ENCODE measurements at regions not wholly inside any gene's neighbourhood (a gene's known extent, or its start where the extent isn't known, plus 50 kb on each side); places are given as distances from the start of the nearest gene placed in this dataset.

DNA sequence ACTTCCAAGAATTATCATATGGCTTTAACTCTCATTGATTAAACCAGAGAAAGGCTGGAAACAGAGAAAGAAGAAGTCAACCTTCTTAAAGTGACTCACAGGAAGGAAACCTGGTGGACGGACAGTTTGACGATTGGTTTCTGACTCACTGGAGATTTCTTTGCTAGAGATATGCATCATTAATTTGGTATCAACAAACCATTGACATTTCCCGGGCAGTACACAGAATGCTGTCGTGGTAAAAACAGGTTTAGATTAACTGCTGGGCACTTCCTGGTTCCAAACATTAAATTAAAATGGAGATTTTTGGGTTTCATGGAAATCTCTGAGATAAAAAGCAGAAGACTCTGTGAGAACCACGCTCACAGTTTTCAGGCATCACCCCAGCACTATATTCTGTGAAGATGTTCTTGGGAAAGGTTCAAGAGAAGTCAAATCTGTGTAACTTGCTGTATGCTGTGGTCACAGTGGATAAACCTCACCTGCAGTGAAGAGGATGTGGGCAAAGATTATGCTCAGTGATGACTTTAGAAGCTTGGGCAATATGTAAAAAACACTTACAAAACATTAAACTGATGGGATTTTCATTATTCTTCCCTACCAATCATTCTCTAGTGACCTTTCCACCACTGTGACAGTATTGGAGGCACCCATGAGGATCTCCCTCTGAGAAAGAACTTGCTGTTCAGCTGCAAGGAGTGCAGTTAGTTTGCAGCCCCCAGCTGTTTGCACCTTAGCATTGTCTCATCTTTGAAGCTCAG lies 61.1 kb upstream of the CD44 start:
- peak; percentile 59 for DNase-seq (ENCODE audit: low spot score)

DNA sequence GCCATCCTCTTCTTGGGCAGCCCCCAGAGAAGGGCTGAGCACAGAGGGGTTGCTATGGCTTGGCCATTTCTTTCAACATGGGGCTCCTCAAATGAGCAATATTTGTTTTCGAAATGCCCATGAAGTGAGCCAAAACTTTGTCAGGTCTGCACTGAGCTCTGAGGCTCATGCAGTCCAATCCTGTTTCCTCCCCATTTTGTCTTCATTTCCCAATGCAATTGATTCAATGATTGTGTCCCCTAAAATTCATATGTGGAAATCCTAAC lies 60.6 kb upstream of the CD44 start:
- no peak for DNase-seq (ENCODE audit: low spot score)

DNA sequence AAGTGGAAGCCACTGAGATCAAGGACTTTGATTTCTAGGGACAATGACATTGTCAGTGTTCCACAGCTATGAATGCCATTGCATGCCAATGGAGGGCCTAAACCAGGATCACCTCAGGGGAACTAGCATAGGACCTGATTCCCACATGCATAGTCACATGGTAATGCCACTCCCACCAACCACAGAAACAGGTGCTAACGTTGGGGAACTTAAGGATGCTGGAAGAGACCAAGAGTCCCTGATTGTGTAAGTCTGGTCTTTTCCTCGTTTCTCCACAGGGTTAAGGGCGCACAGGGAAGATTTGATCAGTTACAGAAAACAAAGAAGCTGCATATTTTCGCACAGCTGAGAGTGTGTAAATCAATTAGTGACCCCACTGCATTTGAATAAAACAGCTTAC lies 59.4 kb upstream of the CD44 start:
- no peak for DNase-seq (ENCODE audit: low spot score)

DNA sequence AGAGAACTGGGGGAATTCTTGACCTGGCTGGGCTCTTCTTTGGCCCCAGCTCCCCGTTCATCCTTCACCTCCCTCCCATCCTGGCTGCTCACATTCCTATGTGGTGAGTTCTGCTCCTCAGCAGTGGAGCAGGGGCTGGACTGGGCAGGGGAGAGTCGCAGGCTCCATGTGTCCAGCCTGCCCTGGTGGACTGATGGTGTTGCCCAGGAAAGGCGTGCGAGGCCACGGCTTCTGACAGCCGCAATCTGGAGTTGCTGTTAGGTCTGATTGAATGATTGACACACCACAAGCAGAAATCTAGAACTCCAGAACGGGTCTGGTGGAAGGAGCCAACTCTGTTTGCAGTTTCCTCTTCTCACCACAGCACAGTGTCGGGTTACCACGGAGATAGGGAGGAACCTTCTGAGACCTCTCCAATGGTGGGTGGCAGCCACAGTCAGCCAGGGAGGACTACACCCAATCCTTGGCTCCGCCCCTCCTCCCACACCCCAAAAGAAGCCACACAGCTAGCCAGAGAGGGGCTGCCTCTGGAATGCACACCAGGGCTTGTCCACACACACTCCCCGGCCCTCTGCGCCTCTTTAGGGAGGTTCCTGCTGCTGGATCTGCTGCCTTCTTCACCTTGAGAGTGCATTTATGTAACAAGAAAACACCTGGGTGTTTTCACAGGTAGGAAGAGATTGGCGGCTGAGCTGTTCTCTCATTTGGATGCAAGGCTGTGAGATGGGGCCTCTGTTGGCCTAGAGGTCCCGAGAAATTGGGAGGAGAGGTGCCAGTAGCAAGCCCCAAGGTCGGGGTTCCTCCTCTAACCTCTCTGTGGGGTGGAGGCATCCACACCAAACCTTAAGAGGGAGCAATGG lies 56.4 kb upstream of the CD44 start:
- DNase-seq (ENCODE audit: low spot score) = peak; percentile 92

DNA sequence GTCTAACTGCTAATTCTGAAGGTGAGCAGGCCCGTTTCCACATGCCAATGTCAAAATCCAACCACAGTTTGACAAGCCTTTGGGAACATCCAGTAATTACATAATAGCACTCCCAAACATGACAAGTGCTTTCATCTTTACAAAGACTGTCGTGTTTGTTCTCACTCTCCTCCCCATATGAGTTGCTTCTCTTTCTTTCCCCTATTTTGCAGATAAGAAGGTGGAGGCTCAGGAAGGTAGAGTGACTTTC lies 55.9 kb upstream of the CD44 start:
- DNase-seq (ENCODE audit: low spot score) = no peak

DNA sequence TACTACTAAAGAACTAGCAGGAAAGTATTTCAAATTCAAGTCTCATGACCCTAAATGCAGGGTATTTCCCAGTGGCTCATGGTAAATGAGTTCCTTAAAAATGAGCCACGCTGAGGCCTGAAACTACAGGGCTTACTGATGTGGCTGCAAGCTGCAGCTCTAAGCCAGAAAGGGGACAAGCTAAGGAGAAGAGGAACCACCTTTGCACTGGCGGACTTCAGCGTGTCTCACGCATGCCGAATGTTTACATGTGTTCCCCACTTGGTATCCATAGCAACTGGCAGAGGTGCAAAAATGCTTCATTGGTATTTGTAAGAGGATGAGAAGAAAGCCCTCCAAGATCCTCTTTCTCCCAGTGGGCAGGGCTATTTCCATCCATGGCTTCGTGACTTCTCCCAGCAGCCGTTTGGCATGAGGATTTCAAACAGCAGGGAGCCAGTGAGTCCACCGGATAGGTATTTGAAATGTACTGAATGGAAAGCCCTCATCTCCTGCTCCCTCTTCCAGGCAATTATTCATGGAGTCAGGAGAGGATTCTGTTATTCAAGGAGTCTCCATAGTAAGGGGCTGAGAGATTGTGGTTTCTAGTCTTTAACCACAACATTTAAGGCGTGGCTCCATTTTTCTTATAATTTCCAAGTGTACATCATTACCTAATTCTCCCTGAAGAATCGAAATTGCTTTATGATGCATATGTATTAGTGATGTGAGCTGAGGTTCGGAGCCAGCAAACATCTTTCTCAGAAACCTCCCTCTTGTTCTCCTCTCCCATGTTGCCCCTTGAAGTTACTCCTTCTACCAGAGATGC lies 55.3 kb upstream of the CD44 start:
- DNase-seq (ENCODE audit: low spot score) = peak; percentile 99

DNA sequence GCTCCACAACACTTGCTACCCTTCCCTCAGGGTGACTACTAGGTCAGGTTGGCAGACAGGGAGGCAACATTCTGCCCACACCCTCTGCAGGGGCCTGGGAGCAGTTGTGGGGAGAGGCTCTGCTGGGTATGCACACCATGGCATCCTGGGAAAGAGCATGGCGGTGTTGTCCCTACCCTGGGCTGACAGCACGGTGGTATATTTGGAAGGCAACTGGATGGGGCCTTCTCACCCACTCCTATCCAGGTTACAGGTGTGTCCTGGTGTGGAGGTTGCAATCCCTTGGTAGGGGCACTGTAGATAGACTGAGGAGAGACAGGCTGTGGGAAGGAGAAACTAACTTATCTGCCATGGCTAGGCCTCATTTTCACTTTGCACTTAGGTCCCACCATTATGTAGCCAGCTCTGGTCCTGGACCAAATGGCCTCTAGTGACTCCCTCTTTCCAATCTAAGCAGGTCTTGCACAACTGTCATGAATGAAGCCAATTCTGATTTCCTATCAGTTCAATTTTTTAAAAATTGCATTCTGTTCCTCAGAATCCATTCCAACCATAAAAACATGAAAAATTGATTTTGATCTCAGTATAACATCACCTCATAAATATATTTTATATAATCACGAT lies 54.0 kb upstream of the CD44 start:
- DNase-seq (ENCODE audit: low spot score) = no peak

DNA sequence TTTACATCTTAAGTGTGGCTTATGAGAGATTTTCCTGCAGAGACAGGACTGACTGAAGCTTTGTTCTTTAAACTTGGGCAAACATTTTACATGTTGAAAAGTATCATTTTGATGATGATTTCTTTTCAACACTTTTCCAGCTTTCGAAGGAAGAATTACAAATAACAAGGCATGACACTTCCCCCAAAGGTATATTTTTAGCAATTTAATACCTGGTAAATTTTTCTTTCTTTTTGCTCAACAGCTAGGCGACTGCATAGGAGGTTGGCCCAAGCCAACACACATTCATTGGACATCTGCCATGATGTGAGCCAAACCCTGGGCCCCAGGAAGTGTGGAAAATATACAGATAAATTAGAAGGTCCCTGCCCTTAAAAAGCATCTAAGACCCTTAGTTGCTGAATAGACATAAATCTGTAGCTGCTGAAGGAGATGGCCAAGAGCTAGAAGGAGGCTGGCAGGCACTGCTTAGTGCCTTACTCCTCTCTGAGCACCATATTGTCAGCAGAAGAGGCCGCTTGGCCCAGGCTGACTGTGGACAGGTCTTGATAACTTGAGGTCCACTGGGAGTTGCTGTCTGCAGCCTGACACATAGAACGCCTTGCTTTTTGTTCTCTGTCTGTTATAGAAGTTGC lies 53.3 kb upstream of the CD44 start:
- DNase-seq (ENCODE audit: low spot score) = no peak

DNA sequence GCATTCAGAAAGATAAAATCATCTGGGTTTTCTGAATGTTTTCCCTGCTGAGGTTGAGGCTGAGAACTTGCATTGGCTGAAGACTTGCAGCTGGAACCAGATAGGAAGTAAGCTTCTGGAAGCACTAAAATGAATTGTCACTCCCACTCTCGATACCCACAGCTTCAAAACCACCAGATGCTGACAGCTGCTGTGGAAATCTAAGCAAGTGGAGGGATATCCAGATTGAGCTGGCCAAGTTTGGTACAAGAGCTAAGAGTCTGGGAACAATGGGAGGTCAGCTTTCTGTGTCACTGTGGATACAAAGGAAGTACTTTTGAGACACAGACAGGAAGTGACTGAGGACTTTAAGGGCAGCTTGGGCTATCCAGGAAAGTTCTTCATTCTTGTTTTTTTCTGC lies 51.3 kb upstream of the CD44 start:
- no peak for DNase-seq (ENCODE audit: low spot score)

DNA sequence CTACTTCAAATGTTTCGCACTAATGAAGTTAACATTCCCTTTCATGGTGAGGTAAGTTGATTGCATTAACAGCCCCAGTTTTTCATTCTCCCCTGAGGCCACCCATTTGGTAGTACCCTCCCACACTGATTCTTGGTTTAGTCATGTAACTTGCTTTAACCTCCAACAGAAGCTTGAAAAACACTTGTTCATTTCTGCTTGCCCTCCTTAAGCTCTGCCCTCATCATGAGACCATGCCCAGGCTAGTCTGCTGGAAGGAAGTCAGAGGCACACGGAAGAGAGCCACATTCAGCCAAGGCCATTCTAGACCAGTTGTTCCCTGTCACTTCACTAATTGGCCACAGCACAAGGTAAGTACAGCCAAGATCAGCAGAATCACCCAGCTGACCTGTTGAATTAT lies 50.7 kb upstream of the CD44 start:
- no peak for DNase-seq (ENCODE audit: low spot score)

DNA sequence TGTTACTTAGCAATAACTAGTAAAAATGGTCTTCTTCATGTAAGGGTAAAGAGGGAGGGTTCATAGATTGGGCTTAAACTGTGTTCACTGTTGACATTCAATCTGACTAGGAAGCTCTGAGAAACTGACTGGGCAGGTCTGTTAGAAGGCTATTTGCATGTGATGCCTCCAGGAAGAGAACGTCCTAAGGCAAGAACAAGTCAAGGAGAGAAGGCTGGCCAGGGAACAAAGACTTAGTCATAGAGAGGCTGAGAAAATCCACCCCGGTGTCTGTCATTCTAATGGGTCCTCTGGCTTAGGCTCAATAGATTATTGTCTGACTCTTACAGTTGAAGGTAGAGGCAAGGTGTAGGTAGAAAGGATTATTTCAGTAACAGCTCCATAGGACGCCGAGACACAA lies 50.3 kb upstream of the CD44 start:
- DNase-seq (ENCODE audit: low spot score) = peak; percentile 26
